ENCODE measurements at regions not wholly inside any gene's neighbourhood (a gene's known extent, or its start where the extent isn't known, plus 50 kb on each side); places are given as distances from the start of the nearest gene placed in this dataset.

GRCh38 chr1:37387854-37388253 lies 86.5 kb upstream of the ZC3H12A start:
- Histone ChIP-seq H3K27me3 (replicated peaks; ENCODE audit: control insufficient read depth, insufficient read depth, low read length) (no peaks in the 10 kb centered on the region), H3K4me3 (ENCODE audit: low read depth, low read length) (no peak overlapping the region), H3K36me3 (ENCODE audit: control insufficient read depth, insufficient read depth, low read length) (no peaks in the 10 kb centered on the region), H3K9me3 (no peaks in the 10 kb centered on the region), H3K4me1 (no peaks in the 10 kb centered on the region)
- peaks cover 5% of the 10 kb centered on the region for H3K27me3 Mint-ChIP-seq (ENCODE audit: insufficient read depth, unreplicated experiment)
- no peak overlapping the region for H3K27ac Mint-ChIP-seq (ENCODE audit: unreplicated experiment)
- no peaks in the 10 kb centered on the region for H3K4me1 Mint-ChIP-seq (ENCODE audit: low read depth, unreplicated experiment)
- no peak overlapping the region for H3K4me3 Mint-ChIP-seq (ENCODE audit: unreplicated experiment)
- BruUV-seq (replicated peaks) = no TSS peak
- no peak for TF ChIP-seq CTCF (IDR thresholded peaks at IDR 0.05; ENCODE audit: insufficient read depth in 1 of 2, low read depth in 1 of 2, low read length in 1 of 2, severe bottlenecking in 1 of 2, unreplicated experiment in 1 of 2)
- POLR2A ChIA-PET = no interaction called here
- CTCF ChIA-PET = no interaction called here
- H3K36me3 Mint-ChIP-seq (ENCODE audit: insufficient read depth, unreplicated experiment) = no peaks in the 10 kb centered on the region
- intact Hi-C loops (cut with micrococcal nuclease; ENCODE audit: unreplicated experiment) = no loop called here
- H3K9me3 Mint-ChIP-seq (ENCODE audit: unreplicated experiment) = no peaks in the 10 kb centered on the region
- DNase-seq = no peak

- no peak overlapping the region for H3K27ac Mint-ChIP-seq (ENCODE audit: unreplicated experiment)
- no TSS peak for BruUV-seq (replicated peaks)
- CTCF ChIA-PET = no interaction called here
- Histone ChIP-seq H3K27me3 (replicated peaks; ENCODE audit: control insufficient read depth, insufficient read depth, low read length) (no peaks in the 10 kb centered on the region), H3K9me3 (no peaks in the 10 kb centered on the region), H3K36me3 (ENCODE audit: control insufficient read depth, insufficient read depth, low read length) (no peaks in the 10 kb centered on the region), H3K4me3 (ENCODE audit: low read depth, low read length) (no peak overlapping the region), H3K4me1 (no peaks in the 10 kb centered on the region)
- H3K9me3 Mint-ChIP-seq (ENCODE audit: unreplicated experiment) = no peaks in the 10 kb centered on the region
- TF ChIP-seq CTCF (IDR thresholded peaks at IDR 0.05; ENCODE audit: insufficient read depth in 1 of 2, low read depth in 1 of 2, low read length in 1 of 2, severe bottlenecking in 1 of 2, unreplicated experiment in 1 of 2) = no peak
- intact Hi-C loops (cut with micrococcal nuclease; ENCODE audit: unreplicated experiment) = no loop called here
- H3K27me3 Mint-ChIP-seq (ENCODE audit: insufficient read depth, unreplicated experiment) = no peaks in the 10 kb centered on the region
- H3K36me3 Mint-ChIP-seq (ENCODE audit: insufficient read depth, unreplicated experiment) = no peaks in the 10 kb centered on the region
- no peaks in the 10 kb centered on the region for H3K4me1 Mint-ChIP-seq (ENCODE audit: low read depth, unreplicated experiment)
- POLR2A ChIA-PET = no interaction called here
- H3K4me3 Mint-ChIP-seq (ENCODE audit: unreplicated experiment) = no peak overlapping the region
- DNase-seq = no peak
Observed at GRCh38 chr1:37389327-37389726, 85.1 kb upstream of the ZC3H12A start.

- no TSS peak for BruUV-seq (replicated peaks)
- peak in 1 of 2 experiments; percentile 5 for DNase-seq
- Histone ChIP-seq H3K36me3 (ENCODE audit: control insufficient read depth, insufficient read depth, low read length) (no peaks in the 10 kb centered on the region), H3K27me3 (replicated peaks; ENCODE audit: control insufficient read depth, insufficient read depth, low read length) (no peaks in the 10 kb centered on the region), H3K9me3 (no peaks in the 10 kb centered on the region), H3K4me1 (no peaks in the 10 kb centered on the region), H3K4me3 (ENCODE audit: low read depth, low read length) (no peak overlapping the region)
- H3K4me3 Mint-ChIP-seq (ENCODE audit: unreplicated experiment) = no peak overlapping the region
- H3K27me3 Mint-ChIP-seq (ENCODE audit: insufficient read depth, unreplicated experiment) = peaks cover 8% of the 10 kb centered on the region
- H3K36me3 Mint-ChIP-seq (ENCODE audit: insufficient read depth, unreplicated experiment) = no peaks in the 10 kb centered on the region
- H3K9me3 Mint-ChIP-seq (ENCODE audit: unreplicated experiment) = no peaks in the 10 kb centered on the region
- no peak overlapping the region for H3K27ac Mint-ChIP-seq (ENCODE audit: unreplicated experiment)
- TF ChIP-seq CTCF (IDR thresholded peaks at IDR 0.05; ENCODE audit: insufficient read depth in 1 of 2, low read depth in 1 of 2, low read length in 1 of 2, severe bottlenecking in 1 of 2, unreplicated experiment in 1 of 2) = no peak
- CTCF ChIA-PET = interaction anchor here (0.6 kb wide), 1 partner anchor 11 kb away, joined by 4 read pairs; no protein-coding TSS in a partner anchor
- H3K4me1 Mint-ChIP-seq (ENCODE audit: low read depth, unreplicated experiment) = no peaks in the 10 kb centered on the region
- POLR2A ChIA-PET = no interaction called here
- intact Hi-C loops (cut with micrococcal nuclease; ENCODE audit: unreplicated experiment) = no loop called here
Observed at GRCh38 chr1:37391211-37392011, 83.0 kb upstream of the ZC3H12A start.

Measured in Caco-2 (cell line).